ENCODE measurements at regions not wholly inside any gene's neighbourhood (a gene's known extent, or its start where the extent isn't known, plus 50 kb on each side); places are given as distances from the start of the nearest gene placed in this dataset.

GRCh38 chr15:69751566-69751965 is 298.9 kb downstream of the RPLP1 start:
- H3K4me3 Mint-ChIP-seq: peak overlapping the region; percentile 14
- peaks cover 9% of the 10 kb centered on the region for H3K36me3 Mint-ChIP-seq (ENCODE audit: low read depth)
- DNase-seq (ENCODE audit: low read depth, low spot score): no peak
- peaks cover 13% of the 10 kb centered on the region for H3K9me3 Mint-ChIP-seq
- no peak for TF ChIP-seq CTCF (conservative IDR thresholded peaks at IDR 0.05)
- H3K27ac Mint-ChIP-seq (ENCODE audit: unreplicated experiment): no peak overlapping the region
- peaks cover 35% of the 10 kb centered on the region for H3K4me1 Mint-ChIP-seq
- H3K27me3 Mint-ChIP-seq (ENCODE audit: low read depth): peaks cover 3% of the 10 kb centered on the region

GRCh38 chr15:69753867-69754266 is 301.2 kb downstream of the RPLP1 start:
- Mint-ChIP-seq H3K4me1 (peaks cover 29% of the 10 kb centered on the region), H3K27me3 (ENCODE audit: low read depth) (no peaks in the 10 kb centered on the region), H3K27ac (ENCODE audit: unreplicated experiment) (no peak overlapping the region), H3K36me3 (ENCODE audit: low read depth) (peaks cover 9% of the 10 kb centered on the region), H3K9me3 (peaks cover 13% of the 10 kb centered on the region), H3K4me3 (no peak overlapping the region)
- TF ChIP-seq CTCF (conservative IDR thresholded peaks at IDR 0.05): no peak
- no peak for DNase-seq (ENCODE audit: low read depth, low spot score)

GRCh38 chr15:69754313-69754712 is 301.7 kb downstream of the RPLP1 start:
- H3K27me3 Mint-ChIP-seq (ENCODE audit: low read depth): no peaks in the 10 kb centered on the region

GRCh38 chr15:69755551-69756310 is 303.1 kb downstream of the RPLP1 start:
- DNase-seq (ENCODE audit: low read depth, low spot score): no peak
- no peak overlapping the region for H3K27ac Mint-ChIP-seq (ENCODE audit: unreplicated experiment)
- peaks cover 35% of the 10 kb centered on the region for H3K4me1 Mint-ChIP-seq
- H3K36me3 Mint-ChIP-seq (ENCODE audit: low read depth): peaks cover 9% of the 10 kb centered on the region
- no peaks in the 10 kb centered on the region for H3K27me3 Mint-ChIP-seq (ENCODE audit: low read depth)
- H3K4me3 Mint-ChIP-seq: no peak overlapping the region
- no peak for TF ChIP-seq CTCF (conservative IDR thresholded peaks at IDR 0.05)
- H3K9me3 Mint-ChIP-seq: peaks cover 13% of the 10 kb centered on the region

More at GRCh38 chr15:69754313-69754712, 301.7 kb downstream of the RPLP1 start:
- DNase-seq (ENCODE audit: low read depth, low spot score): no peak
- H3K4me3 Mint-ChIP-seq: no peak overlapping the region
- peaks cover 13% of the 10 kb centered on the region for H3K9me3 Mint-ChIP-seq
- peaks cover 9% of the 10 kb centered on the region for H3K36me3 Mint-ChIP-seq (ENCODE audit: low read depth)
- H3K27ac Mint-ChIP-seq (ENCODE audit: unreplicated experiment): no peak overlapping the region
- no peak for TF ChIP-seq CTCF (conservative IDR thresholded peaks at IDR 0.05)
- H3K4me1 Mint-ChIP-seq: peaks cover 29% of the 10 kb centered on the region

- Mint-ChIP-seq H3K4me1 (peaks cover 35% of the 10 kb centered on the region), H3K27me3 (ENCODE audit: low read depth) (no peaks in the 10 kb centered on the region), H3K9me3 (peaks cover 14% of the 10 kb centered on the region), H3K27ac (ENCODE audit: unreplicated experiment) (no peak overlapping the region), H3K4me3 (no peak overlapping the region), H3K36me3 (ENCODE audit: low read depth) (peaks cover 9% of the 10 kb centered on the region)
- no peak for DNase-seq (ENCODE audit: low read depth, low spot score)
- no peak for TF ChIP-seq CTCF (conservative IDR thresholded peaks at IDR 0.05)
These were observed 303.8 kb downstream of the RPLP1 start for GRCh38 chr15:69756440-69756839.
